ENCODE measurements at regions not wholly inside any gene's neighbourhood (a gene's known extent, or its start where the extent isn't known, plus 50 kb on each side); places are given as distances from the start of the nearest gene placed in this dataset.

DNA sequence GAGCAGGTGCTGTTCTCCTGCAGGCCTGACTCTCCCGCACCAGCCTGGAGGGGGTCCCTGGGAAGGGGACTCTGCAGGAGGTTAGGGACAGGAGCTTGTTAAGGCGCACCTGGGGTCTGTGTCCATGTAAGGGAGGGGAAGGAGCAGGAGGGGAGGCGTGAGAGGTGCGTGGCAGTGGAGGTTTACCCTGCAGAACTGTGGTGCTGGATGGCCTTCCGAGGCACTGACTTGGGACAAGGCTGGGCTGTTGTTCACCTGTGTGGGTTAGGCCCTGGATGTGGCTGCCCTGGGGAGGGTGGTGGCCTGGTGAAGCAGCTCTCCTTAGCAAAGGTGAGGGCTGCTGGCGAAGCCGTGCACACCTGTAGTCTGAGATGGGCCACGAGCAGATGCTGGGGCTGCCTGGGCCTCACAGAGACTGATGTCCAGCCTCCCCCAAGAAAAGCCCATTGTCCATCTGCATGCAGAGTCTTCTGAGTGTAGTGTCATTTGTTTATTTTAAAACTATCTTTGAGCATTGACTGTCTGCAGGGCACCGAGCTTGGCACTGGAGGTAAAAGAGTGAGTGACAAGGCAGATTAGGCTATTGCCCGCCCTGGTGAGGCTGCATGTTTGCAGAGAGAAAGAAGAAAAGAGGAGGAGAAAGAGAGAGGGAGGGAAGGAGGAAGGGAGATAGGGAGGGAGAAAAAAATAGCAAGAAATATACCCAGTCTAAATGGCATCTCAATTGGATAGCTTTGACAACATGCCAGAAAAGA lies 225.3 kb downstream of the GLRX3 start:
- Mint-ChIP-seq H3K27me3 (no peaks in the 10 kb centered on the region), H3K4me1 (ENCODE audit: low read depth) (no peaks in the 10 kb centered on the region), H3K4me3 (no peak overlapping the region), H3K36me3 (ENCODE audit: low read depth) (no peaks in the 10 kb centered on the region), H3K9me3 (no peaks in the 10 kb centered on the region), H3K27ac (no peak overlapping the region)
- intact Hi-C loops (cut with micrococcal nuclease), result no loop called here

DNA sequence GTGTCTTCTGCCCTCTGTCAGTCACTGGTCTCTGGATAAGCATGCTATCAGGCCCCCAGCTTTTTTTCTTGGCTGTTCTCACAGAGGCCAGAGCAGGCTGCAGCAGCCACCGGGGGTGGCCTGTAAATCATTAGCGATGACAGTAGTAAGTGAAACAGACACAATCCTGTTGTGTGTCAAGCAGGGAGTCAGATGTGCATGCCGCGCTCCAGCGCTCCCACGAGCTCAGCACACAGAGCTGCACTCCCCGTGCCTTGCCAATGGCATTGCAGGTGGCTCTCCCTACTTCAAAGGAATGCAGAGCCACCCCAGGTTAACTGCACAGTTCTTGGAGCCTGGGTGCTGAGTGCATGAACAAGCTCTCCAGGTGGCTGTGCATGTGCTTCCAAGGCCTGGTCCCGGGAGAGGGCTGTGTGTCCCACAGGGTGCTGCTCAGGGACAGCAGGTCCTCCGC lies 226.1 kb downstream of the GLRX3 start:
- H3K4me3 Mint-ChIP-seq, result no peak overlapping the region
- no peaks in the 10 kb centered on the region for H3K27me3 Mint-ChIP-seq
- intact Hi-C loops (cut with micrococcal nuclease), result no loop called here
- H3K9me3 Mint-ChIP-seq, result no peaks in the 10 kb centered on the region
- H3K36me3 Mint-ChIP-seq (ENCODE audit: low read depth), result no peaks in the 10 kb centered on the region
- no peaks in the 10 kb centered on the region for H3K4me1 Mint-ChIP-seq (ENCODE audit: low read depth)
- H3K27ac Mint-ChIP-seq, result no peak overlapping the region

DNA sequence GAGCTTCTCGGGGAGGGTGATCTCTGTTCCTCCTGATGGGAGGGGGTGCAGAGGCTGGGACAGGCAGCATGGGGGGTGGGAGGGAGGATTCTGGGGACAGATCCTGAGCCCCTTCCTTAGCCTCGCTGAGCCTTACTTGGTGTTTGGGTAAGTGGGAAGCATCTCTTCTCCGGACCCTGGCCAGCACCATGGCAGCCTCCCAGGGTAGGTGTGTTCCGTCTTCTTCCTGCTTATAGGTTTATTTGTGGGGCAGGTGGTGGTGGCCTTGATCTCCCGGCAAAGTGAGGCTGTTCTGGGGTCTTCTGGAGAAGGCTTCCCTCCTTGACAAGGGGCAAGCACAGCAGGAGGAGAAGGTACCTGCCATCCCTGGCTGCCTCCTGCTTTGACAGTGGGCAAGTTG lies 226.9 kb downstream of the GLRX3 start:
- intact Hi-C loops (cut with micrococcal nuclease), result no loop called here
- no peaks in the 10 kb centered on the region for H3K9me3 Mint-ChIP-seq
- H3K27ac Mint-ChIP-seq, result no peak overlapping the region
- no peak overlapping the region for H3K4me3 Mint-ChIP-seq
- no peaks in the 10 kb centered on the region for H3K4me1 Mint-ChIP-seq (ENCODE audit: low read depth)
- no peaks in the 10 kb centered on the region for H3K27me3 Mint-ChIP-seq
- no peaks in the 10 kb centered on the region for H3K36me3 Mint-ChIP-seq (ENCODE audit: low read depth)

DNA sequence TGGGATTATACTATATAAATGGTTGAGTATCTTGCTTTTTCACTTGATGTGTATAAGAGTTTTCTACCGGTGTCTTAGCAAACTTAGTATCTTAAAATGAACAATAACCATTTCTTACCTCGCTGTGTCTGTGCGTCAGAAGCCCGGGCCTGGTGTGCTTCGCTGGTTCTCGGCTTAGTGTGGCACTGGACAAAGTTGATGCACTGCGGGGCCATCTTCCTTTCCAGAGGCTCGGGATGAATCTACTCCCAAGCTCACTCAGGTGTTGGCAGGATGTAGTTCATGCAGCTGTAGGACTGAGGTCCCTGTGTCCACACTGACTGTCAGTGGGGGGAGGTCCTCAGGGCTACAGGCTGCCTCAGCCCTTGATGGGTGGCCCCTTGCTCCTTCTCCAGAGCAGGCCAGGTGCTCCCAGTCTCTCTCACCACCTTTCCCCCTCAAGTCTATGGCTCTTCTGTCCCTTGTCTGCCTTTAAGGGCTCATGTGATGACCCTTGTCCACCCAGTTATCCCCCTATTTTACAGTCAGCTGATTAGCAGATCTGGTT lies 227.8 kb downstream of the GLRX3 start:
- Mint-ChIP-seq H3K27ac (no peak overlapping the region), H3K4me1 (ENCODE audit: low read depth) (no peaks in the 10 kb centered on the region), H3K4me3 (no peak overlapping the region), H3K36me3 (ENCODE audit: low read depth) (no peaks in the 10 kb centered on the region), H3K27me3 (no peaks in the 10 kb centered on the region), H3K9me3 (no peaks in the 10 kb centered on the region)
- intact Hi-C loops (cut with micrococcal nuclease), result no loop called here

DNA sequence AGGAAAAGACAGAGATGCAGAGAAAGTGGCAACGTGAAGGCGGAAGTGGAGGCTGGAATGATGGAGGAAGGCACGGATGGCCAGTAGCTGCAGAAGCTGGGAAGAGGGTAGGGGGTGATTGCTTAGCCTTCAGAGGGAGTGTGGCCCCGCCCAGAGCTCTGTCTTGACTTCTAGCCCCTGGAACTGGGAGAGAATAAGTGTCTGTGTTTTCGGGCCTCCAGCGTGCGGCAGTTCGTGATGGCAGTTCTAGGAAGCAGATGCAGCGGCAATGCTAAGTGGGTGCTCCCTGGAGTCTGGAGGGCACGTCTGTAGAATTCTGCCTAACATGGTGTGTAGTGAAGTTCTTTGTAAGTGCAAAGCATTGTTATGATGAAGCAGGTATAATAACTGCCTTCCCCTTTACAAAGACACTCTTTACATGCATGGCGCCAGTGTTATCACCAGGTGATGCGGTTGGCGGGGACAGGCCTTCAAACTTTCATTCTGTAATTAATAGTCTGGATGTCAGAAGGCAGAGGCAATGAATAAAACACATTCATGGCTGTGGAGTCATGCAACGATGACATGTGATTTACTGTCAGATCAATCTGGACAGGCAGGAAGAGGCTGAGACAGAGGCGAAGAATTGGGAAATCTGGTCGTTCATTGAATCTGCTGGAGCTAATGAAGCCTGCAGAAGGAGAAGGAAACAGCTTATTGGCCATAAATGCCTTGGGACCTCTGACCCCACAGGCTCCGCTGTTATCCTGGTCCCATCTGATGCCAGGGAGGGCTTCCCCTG lies 228.6 kb downstream of the GLRX3 start:
- intact Hi-C loops (cut with micrococcal nuclease), result no loop called here
- Mint-ChIP-seq H3K9me3 (no peaks in the 10 kb centered on the region), H3K36me3 (ENCODE audit: low read depth) (no peaks in the 10 kb centered on the region), H3K27ac (no peak overlapping the region), H3K4me3 (no peak overlapping the region), H3K27me3 (no peaks in the 10 kb centered on the region), H3K4me1 (ENCODE audit: low read depth) (no peaks in the 10 kb centered on the region)

DNA sequence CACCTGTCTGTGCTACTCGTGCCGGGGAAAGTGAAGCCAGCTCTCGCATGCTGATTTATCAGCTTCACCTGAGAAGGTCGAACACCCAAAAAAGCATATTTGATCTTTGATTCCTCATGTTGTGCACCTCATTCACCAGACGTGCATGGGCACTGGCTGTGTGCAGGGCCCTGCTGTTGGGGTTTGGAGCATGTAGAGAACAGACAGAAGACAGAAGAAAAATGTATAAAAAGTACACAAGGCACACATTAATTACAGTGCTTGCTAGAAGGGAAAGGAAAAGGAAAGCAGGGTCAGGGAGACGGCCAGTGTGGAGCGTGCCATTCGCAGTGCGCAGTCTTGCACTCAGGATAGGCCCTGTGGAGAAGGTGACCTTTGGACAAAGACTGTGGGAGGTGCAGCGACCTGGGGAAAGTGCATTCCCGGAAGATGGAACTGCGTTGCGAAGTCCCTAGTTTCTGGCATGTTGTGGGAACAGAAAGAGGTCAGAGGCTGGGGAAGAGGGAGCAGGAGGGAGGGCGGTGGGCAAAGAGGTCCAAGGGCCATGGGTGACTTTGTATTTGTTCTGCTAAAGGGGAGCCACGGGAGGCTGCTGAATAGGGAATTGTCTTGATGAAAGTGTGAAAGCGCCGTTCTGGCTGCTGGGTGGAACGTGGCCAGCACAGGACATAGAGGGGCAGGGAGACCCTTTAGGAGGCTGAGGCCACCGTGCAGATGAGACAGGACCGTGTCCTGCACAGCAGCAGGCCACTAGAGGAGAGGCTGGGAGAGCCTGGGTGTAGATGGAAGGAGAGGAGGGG lies 232.8 kb downstream of the GLRX3 start:
- H3K36me3 Mint-ChIP-seq (ENCODE audit: low read depth), result no peaks in the 10 kb centered on the region
- H3K27me3 Mint-ChIP-seq, result no peaks in the 10 kb centered on the region
- no peak overlapping the region for H3K4me3 Mint-ChIP-seq
- no peak overlapping the region for H3K27ac Mint-ChIP-seq
- H3K9me3 Mint-ChIP-seq, result no peaks in the 10 kb centered on the region
- no peaks in the 10 kb centered on the region for H3K4me1 Mint-ChIP-seq (ENCODE audit: low read depth)
- intact Hi-C loops (cut with micrococcal nuclease), result no loop called here

DNA sequence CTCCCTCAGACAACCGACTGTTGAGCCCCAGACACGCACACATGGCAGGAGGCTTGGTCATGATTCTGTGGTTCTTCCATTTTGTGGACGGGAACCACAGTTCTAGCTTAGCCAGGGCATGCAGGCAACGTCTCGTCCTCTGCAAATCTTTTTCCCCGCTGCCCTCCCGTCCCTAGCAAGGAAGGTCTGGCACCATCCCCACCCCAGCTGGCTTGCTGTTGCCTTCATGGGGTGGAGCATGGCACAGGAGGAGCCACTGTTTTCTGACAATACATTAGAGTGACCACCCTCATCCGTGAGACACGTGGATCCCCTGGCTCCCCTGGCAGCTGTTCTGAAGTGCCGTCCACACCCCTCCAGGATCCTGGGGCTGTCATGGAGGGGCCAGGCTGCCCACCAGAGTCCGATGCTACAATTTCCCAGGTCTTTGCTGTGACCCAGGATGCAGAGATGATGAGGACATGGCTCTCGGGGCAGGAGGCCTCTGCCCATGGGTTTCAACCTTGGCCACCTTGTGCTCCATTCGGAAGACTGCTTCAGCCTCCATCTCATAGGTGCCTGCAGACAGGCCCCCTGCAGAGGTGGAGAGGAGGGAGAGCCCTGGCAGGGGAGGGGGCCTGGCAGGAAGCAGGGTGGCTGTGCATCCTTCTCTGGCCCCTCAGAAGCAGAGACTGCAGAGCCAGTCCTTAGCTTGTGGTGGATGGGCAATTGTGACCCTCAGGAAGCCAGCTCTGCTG lies 233.6 kb downstream of the GLRX3 start:
- intact Hi-C loops (cut with micrococcal nuclease), result no loop called here
- no peak overlapping the region for H3K27ac Mint-ChIP-seq
- no peaks in the 10 kb centered on the region for H3K9me3 Mint-ChIP-seq
- H3K36me3 Mint-ChIP-seq (ENCODE audit: low read depth), result no peaks in the 10 kb centered on the region
- H3K27me3 Mint-ChIP-seq, result no peaks in the 10 kb centered on the region
- no peak overlapping the region for H3K4me3 Mint-ChIP-seq
- no peaks in the 10 kb centered on the region for H3K4me1 Mint-ChIP-seq (ENCODE audit: low read depth)

DNA sequence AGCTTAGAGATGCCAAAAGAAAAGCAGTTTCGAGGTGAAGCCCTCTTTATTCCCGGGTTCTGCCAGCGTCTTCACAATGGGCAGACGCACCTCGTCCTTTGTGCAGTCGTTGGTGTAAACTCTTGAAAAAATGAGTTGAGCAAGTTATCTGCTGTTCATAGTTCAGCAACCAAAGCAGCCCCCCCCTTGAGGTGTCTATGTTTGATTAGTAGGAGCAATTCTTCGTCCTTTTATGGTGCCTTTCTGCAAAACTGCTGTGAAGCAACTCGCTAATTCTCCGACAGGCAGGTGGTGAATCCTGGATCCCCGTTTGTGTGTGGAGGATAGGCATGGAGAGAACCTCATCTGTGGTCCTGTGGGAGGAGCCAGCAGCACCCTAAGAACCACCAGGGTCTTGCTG lies 234.5 kb downstream of the GLRX3 start:
- Mint-ChIP-seq H3K36me3 (ENCODE audit: low read depth) (no peaks in the 10 kb centered on the region), H3K27ac (no peak overlapping the region), H3K4me3 (no peak overlapping the region), H3K27me3 (no peaks in the 10 kb centered on the region), H3K4me1 (ENCODE audit: low read depth) (no peaks in the 10 kb centered on the region), H3K9me3 (no peaks in the 10 kb centered on the region)
- intact Hi-C loops (cut with micrococcal nuclease), result no loop called here

DNA sequence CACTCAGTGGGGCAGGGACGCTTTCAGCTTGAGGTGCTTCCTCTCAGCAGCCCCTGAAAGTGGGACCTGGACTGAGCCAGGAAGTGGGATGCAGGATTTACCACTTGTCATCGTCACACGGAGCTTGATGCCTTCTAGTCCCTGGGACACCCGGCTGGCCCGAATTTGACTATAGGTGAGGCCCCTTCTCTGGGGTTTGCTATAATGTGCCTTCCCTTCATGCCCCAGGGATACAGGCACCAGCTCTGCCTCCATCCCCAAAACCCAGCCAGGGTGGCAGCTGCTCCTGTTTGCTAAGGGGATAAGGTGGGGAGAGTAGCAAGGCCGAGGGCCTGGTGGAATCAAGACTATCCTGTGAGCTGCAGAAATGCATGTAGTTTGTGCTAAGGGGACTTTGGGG lies 235.0 kb downstream of the GLRX3 start:
- no peaks in the 10 kb centered on the region for H3K36me3 Mint-ChIP-seq (ENCODE audit: low read depth)
- H3K27ac Mint-ChIP-seq, result no peak overlapping the region
- no peak overlapping the region for H3K4me3 Mint-ChIP-seq
- no peaks in the 10 kb centered on the region for H3K4me1 Mint-ChIP-seq (ENCODE audit: low read depth)
- intact Hi-C loops (cut with micrococcal nuclease), result no loop called here
- no peaks in the 10 kb centered on the region for H3K27me3 Mint-ChIP-seq
- H3K9me3 Mint-ChIP-seq, result no peaks in the 10 kb centered on the region

DNA sequence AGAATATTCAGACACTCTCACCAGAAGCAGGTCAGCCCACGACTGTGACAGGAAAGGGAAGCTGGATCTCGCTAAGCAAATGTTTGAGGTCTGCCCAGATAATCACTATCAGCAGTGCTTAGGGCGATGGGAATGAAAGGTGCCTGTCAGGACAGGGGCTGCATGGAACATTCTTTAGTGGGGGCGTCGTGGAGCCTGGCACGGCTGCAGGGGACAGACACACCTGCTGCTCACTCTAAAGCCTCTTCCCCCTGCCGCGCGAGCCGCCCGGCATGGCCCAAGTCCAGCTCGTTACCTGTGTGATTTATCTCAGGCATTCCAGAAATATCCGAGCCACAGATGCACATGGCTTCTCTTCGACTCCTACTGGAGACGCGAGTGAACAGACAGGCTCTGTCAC lies 235.5 kb downstream of the GLRX3 start:
- no peaks in the 10 kb centered on the region for H3K27me3 Mint-ChIP-seq
- no peaks in the 10 kb centered on the region for H3K4me1 Mint-ChIP-seq (ENCODE audit: low read depth)

DNA sequence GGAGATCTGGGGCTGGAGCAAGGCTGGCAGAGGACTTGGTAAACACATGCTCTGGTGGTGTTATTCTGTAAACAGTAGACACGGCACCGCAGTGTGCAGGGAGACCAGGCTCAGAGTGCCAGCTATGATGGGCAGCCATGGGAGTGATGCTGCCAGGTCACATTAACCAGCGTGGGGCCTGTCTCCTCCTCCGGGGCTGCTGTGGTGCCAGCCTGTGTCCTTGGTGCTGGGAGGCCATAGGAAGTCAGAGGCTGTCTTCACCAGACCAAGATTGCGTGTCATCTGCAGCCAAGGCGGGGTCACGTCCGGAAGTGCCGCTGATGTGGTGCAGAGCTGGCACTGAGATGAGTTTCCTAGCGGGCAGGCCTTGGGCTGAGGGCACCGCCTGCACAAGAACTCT lies 236.0 kb downstream of the GLRX3 start:
- Mint-ChIP-seq H3K27me3 (no peaks in the 10 kb centered on the region), H3K36me3 (ENCODE audit: low read depth) (no peaks in the 10 kb centered on the region), H3K9me3 (no peaks in the 10 kb centered on the region), H3K4me3 (no peak overlapping the region), H3K27ac (no peak overlapping the region), H3K4me1 (ENCODE audit: low read depth) (no peaks in the 10 kb centered on the region)
- intact Hi-C loops (cut with micrococcal nuclease), result no loop called here

More for the DNA sequence above, 235.5 kb downstream of the GLRX3 start:
- intact Hi-C loops (cut with micrococcal nuclease), result no loop called here
- H3K36me3 Mint-ChIP-seq (ENCODE audit: low read depth), result no peaks in the 10 kb centered on the region
- no peak overlapping the region for H3K27ac Mint-ChIP-seq
- H3K9me3 Mint-ChIP-seq, result no peaks in the 10 kb centered on the region
- no peak overlapping the region for H3K4me3 Mint-ChIP-seq

DNA sequence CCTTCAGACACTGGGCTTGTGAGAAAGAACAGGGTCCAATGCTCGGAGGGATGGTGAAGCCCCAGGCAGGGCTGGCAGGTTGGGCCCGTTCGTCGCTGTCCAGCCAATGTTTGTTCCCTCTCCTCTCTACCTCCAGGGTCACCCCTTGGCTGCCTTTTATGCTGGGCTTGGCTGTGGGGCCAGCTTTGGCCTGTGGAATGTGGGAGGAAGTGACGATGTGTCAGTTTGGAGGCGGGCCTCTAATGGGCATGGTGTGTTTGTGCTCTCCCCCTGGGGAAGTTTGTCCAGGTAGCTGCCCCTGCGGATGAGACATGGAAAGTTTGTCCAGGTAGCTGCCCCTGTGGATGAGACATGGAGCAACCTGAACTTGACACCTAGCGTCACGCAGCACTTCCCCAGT lies 236.7 kb downstream of the GLRX3 start:
- no peaks in the 10 kb centered on the region for H3K9me3 Mint-ChIP-seq

DNA sequence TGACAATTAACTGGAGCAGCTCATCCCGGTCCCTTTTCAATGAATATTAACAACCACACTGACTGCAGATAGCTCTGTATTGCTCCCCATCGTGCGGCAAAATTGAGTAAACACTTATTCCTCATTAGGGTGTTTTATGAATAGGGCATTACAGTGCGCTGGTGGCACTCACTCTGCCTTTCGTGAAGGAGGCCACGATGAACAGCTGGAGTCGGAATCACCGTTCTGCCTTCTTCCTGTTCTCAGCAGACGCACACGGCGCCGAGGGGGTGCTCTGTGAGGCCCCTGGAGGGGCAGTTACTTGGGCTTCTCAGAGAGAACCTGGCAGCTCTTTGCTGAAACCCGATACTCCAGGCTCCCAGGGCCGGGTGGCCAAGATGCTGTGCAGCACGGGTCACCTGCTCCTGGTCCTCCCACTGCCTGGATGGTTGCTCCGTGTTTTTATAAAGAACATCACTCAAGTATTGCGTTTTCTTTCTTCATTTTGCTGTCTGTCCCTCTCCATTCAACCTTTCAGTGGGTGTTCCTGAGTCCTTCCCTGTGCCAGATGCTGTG lies 241.9 kb downstream of the GLRX3 start:
- intact Hi-C loops (cut with micrococcal nuclease), result no loop called here
- no peak overlapping the region for H3K4me3 Mint-ChIP-seq
- no peaks in the 10 kb centered on the region for H3K27me3 Mint-ChIP-seq
- no peak overlapping the region for H3K27ac Mint-ChIP-seq
- peaks cover 18% of the 10 kb centered on the region for H3K9me3 Mint-ChIP-seq
- no peaks in the 10 kb centered on the region for H3K36me3 Mint-ChIP-seq (ENCODE audit: low read depth)
- no peaks in the 10 kb centered on the region for H3K4me1 Mint-ChIP-seq (ENCODE audit: low read depth)

More for the DNA sequence above, 236.7 kb downstream of the GLRX3 start:
- Mint-ChIP-seq H3K4me1 (ENCODE audit: low read depth) (no peaks in the 10 kb centered on the region), H3K27me3 (no peaks in the 10 kb centered on the region), H3K4me3 (no peak overlapping the region), H3K36me3 (ENCODE audit: low read depth) (no peaks in the 10 kb centered on the region), H3K27ac (no peak overlapping the region)
- intact Hi-C loops (cut with micrococcal nuclease), result no loop called here

Data from dendritic cell treated with granulocyte-macrophage colony-stimulating factor and Interleukin-4, amounts not matched to agents 40 ng/mL and 50 ng/mL, for 4 days (primary cell).